K562 (cell line): ENCODE measurements at regions not wholly inside any gene's neighbourhood (a gene's known extent, or its start where the extent isn't known, plus 50 kb on each side); places are given as distances from the start of the nearest gene placed in this dataset.

Source experiments
- ATAC-seq: fragments of 200-7000 bp; cut with Tn5 transposase; 3 replicates; pipeline ENCODE4 v1.9.1; 2020; ENCODE audit warnings: moderate library complexity
- BruUV-seq: library from RNA; stranded (reverse); fragments of 400-500 nt; replicated peaks from 2 replicates; lab custom pipeline; 2021; lab: Mats Ljungman, UMichigan
- CTCF ChIA-PET: fragments of 300-600 bp; formaldehyde crosslinking; extraction: SDS; loops from one replicate; lab custom pipeline; 2021; ENCODE audit warnings: low intra/inter-chr PET ratio; lab: Yijun Ruan, JAX
- POLR2A ChIA-PET: fragments of 300-600, 350-650 bp; sonication (Branson Sonifier 250); formaldehyde crosslinking; extraction: SDS; loops from one replicate; lab custom pipeline; 2021; ENCODE audit warnings: antibody characterized with exemption, inconsistent platforms; lab: Yijun Ruan, JAX
- DNase-seq, 4 experiments: peaks; one replicate each; pipeline versions ENCODE4 v3.0.0 to v3.0.0-alpha.2; 2011 to 2018; ENCODE audit warnings: low spot score in 3 of 4, mixed read lengths in 3 of 4; ENCODE audit errors: extremely low read depth in 1 of 4
- FAIRE-seq: peaks from 2 replicates; lab custom pipeline; 2011; peaks lifted over from hg19 to GRCh38; lab: Jason Lieb, UNC
- H2AFZ ChIP-seq: 2 replicates; pipeline ENCODE4 v1.6.0; 2011; ENCODE audit warnings: low read depth, low read length, control low read depth, inconsistent platforms
- H3K27ac ChIP-seq: fragments of 200-600 bp; 3 replicates; pipeline ENCODE4 v1.8.0; 2011; ENCODE audit warnings: low read depth, mild to moderate bottlenecking, control low read depth, inconsistent platforms, low read length, moderate library complexity, mixed read lengths; ENCODE audit errors: extremely low read depth
- H3K27me3 ChIP-seq, 2 experiments: fragments of 300-600 bp in 1 of 2; 2 replicates in 1 of 2; 3 replicates in 1 of 2; pipeline versions ENCODE4 v1.6.0 to v1.8.0; 2011; ENCODE audit warnings: inconsistent platforms in 2 of 2, low read length in 2 of 2, mild to moderate bottlenecking in 1 of 2, mixed read lengths in 1 of 2, moderate library complexity in 1 of 2; ENCODE audit not compliant: control insufficient read depth in 2 of 2, insufficient read depth in 2 of 2
- H3K36me3 ChIP-seq: fragments of 300-600 bp; 3 replicates; pipeline ENCODE4 v1.8.0; 2011; ENCODE audit warnings: mild to moderate bottlenecking, low read length, inconsistent platforms; ENCODE audit not compliant: control insufficient read depth, insufficient read depth
- H3K4me1 ChIP-seq, 2 experiments: fragments of 200-600 bp in 1 of 2; replicated peaks in 1 of 2; 2 replicates in 1 of 2; 3 replicates in 1 of 2; pipeline versions ENCODE4 v1.5.1 to v1.8.0; 2011; ENCODE audit warnings: inconsistent platforms in 2 of 2, low read length in 2 of 2, mild to moderate bottlenecking in 1 of 2, mixed read lengths in 1 of 2, moderate library complexity in 1 of 2; ENCODE audit not compliant: control insufficient read depth in 2 of 2, insufficient read depth in 2 of 2
- H3K4me2 ChIP-seq: 2 replicates; pipeline ENCODE4 v1.6.1; 2011; ENCODE audit warnings: low read length, control low read depth, inconsistent platforms, mixed read lengths; ENCODE audit not compliant: insufficient read depth
- H3K4me3 ChIP-seq: fragments of 200-600 bp; sonication (generic), shearing (Covaris generic); 2 replicates; pipeline ENCODE4 v1.5.1; 2016; ENCODE audit warnings: control low read depth, inconsistent platforms
- H3K79me2 ChIP-seq: fragments of 200-600 bp; 3 replicates; pipeline ENCODE4 v1.8.0; 2011; ENCODE audit warnings: low read length, inconsistent platforms; ENCODE audit not compliant: control insufficient read depth, insufficient read depth
- H3K9ac ChIP-seq, 2 experiments: 2 replicates each; pipeline versions ENCODE4 v1.6.0 to v1.6.1; 2011; ENCODE audit warnings: low read depth in 2 of 2, low read length in 2 of 2, control low read depth in 1 of 2, inconsistent platforms in 1 of 2, mild to moderate bottlenecking in 1 of 2, mixed read lengths in 1 of 2; ENCODE audit not compliant: insufficient read depth in 1 of 2
- H3K9me1 ChIP-seq: one replicate; pipeline ENCODE4 v1.6.0; 2011; ENCODE audit warnings: inconsistent platforms, mild to moderate bottlenecking, low read length, moderate library complexity; ENCODE audit not compliant: control insufficient read depth, insufficient read depth
- H3K9me3 ChIP-seq: replicated peaks from 2 replicates; pipeline ENCODE4 v1.5.1; 2011; ENCODE audit warnings: low read depth, low read length, inconsistent platforms; ENCODE audit not compliant: control insufficient read depth, insufficient read depth
- H4K20me1 ChIP-seq: replicated peaks from 2 replicates; pipeline ENCODE4 v1.6.1; 2011; ENCODE audit warnings: low read length, inconsistent platforms, mixed read lengths; ENCODE audit not compliant: control insufficient read depth, insufficient read depth
- CBFA2T3 ChIP-seq: fragments of 450-650 bp; IDR thresholded peaks from 2 replicates; pipeline ENCODE4 v1.6.1; 2017
- CCAR2 ChIP-seq: fragments of 200-400 bp; formaldehyde crosslinking; IDR thresholded peaks from 2 replicates; pipeline ENCODE4 v1.6.1; 2017; ENCODE audit warnings: mild to moderate bottlenecking, low read depth, low read length
- FOXJ3 ChIP-seq: sonication (generic); formaldehyde crosslinking; IDR thresholded peaks from 2 replicates; pipeline ENCODE4 v1.4.0; 2020; ENCODE audit warnings: mild to moderate bottlenecking, missing genetic modification reagents
- MEF2D ChIP-seq: conservative IDR thresholded peaks from 2 replicates; pipeline ENCODE4 v1.6.1; 2016; ENCODE audit warnings: low read depth, missing genetic modification characterization, missing compliant biosample characterization
- MLLT1 ChIP-seq, 2 experiments: fragments of 450-650 bp; IDR thresholded peaks; 2 replicates each; pipeline ENCODE4 v1.6.1; 2016
- PTBP1 ChIP-seq: fragments of 200-400 bp; formaldehyde crosslinking; IDR thresholded peaks from 2 replicates; pipeline ENCODE4 v1.6.1; 2017; ENCODE audit warnings: low read depth, low read length
- THRA ChIP-seq: fragments of 450-650 bp; IDR thresholded peaks from 2 replicates; pipeline ENCODE4 v1.6.1; 2017; ENCODE audit warnings: mild to moderate bottlenecking, moderate library complexity
- WGBS: fragments of 100-300 bp; shearing (Covaris generic); methylation state at CpG from one replicate; pipeline ENCODE4 v1.1.6; 2016; ENCODE audit warnings: low coverage, mixed read lengths; ENCODE audit not compliant: insufficient coverage; ENCODE audit errors: missing lambda C conversion rate; 5-methylcytosine and 5-hydroxymethylcytosine counted together
- in situ Hi-C: fragments of 300-500 bp; cut with MboI; formaldehyde crosslinking; loops from 4 replicates; pipeline ENCODE4 v1.15.0; 2018; ENCODE audit warnings: inconsistent platforms, mixed read lengths
- intact Hi-C: fragments of 100-400 bp; cut with micrococcal nuclease; formaldehyde crosslinking; loops from 2 replicates; pipeline ENCODE4 v1.14.2; 2022

GRCh38 chr6:150516199-150516598 lies 83.5 kb upstream of the PLEKHG1 start (continued):
- TF ChIP-seq PTBP1 (no peak), CCAR2 (no peak), MLLT1 (IDR thresholded peaks at IDR 0.05) (no peak)

- H3K4me3 ChIP-seq = no peak overlapping the region
- intact Hi-C loops = no loop called here
- no peak for TF ChIP-seq FOXJ3 (CRISPR knock-in tag)
- TF ChIP-seq CBFA2T3 = peak; percentile 3; the same call in 1 of the 2 replicates
- TF ChIP-seq MEF2D (tag) = no peak
- 0 out of 2 replicates have a peak, but pooled peaks have one; percentile 19 for TF ChIP-seq THRA
- TF ChIP-seq, all 486 proteins: peak for 2
- FAIRE-seq = no peak
- H3K27ac ChIP-seq = no peak overlapping the region
- H3K4me2 ChIP-seq = no peak overlapping the region
- peaks cover 0 to 4% of the 10 kb centered on the region in 2 experiments; a peak in 1 of 5 replicates for H3K27me3 ChIP-seq
- WGBS = 3% methylated on average over 3 of the region's 3 CpGs
- DNase-seq = peak in 1 of 4 experiments; percentile 6
- ATAC-seq = peak; percentile 29; the same call in 1 of the 3 replicates
- no peaks in the 10 kb centered on the region for H3K9me1 ChIP-seq
- H3K36me3 ChIP-seq = no peaks in the 10 kb centered on the region
- CTCF ChIA-PET = no interaction called here
- in situ Hi-C loops = no loop called here
- no TSS peak for BruUV-seq
- no peaks in the 10 kb centered on the region for H3K4me1 ChIP-seq
- POLR2A ChIA-PET = no interaction called here
- no peak overlapping the region for H3K9ac ChIP-seq
- no peak overlapping the region for H2AFZ ChIP-seq
- H3K9me3 ChIP-seq = no peaks in the 10 kb centered on the region
- no peaks in the 10 kb centered on the region for H3K79me2 ChIP-seq
- H4K20me1 ChIP-seq = no peaks in the 10 kb centered on the region
These were observed 82.5 kb upstream of the PLEKHG1 start for GRCh38 chr6:150517175-150517574.
